ENCODE measurements at regions not wholly inside any gene's neighbourhood (a gene's known extent, or its start where the extent isn't known, plus 50 kb on each side); places are given as distances from the start of the nearest gene placed in this dataset.

- no peak for DNase-seq
- Mint-ChIP-seq H3K36me3 (ENCODE audit: low read depth) (no peaks in the 10 kb centered on the region), H3K9me3 (no peaks in the 10 kb centered on the region), H3K4me1 (no peaks in the 10 kb centered on the region), H3K4me3 (no peak overlapping the region), H3K27ac (no peak overlapping the region), H3K27me3 (peaks cover 2% of the 10 kb centered on the region)
- ChIA-PET CTCF (interaction anchor here (0.7 kb wide), 1 partner anchor 1708 kb away, joined by 3 read pairs; no protein-coding TSS in a partner anchor), POLR2A (no interaction called here)
These were observed 508.8 kb downstream of the CCSER2 start for GRCh38 chr10:84837041-84837812.

GRCh38 chr10:84837877-84838276, 509.5 kb downstream of the CCSER2 start:
- H3K9me3 Mint-ChIP-seq: no peaks in the 10 kb centered on the region
- no peak overlapping the region for H3K27ac Mint-ChIP-seq
- ChIA-PET POLR2A (no interaction called here), CTCF (no interaction called here)
- no peaks in the 10 kb centered on the region for H3K4me1 Mint-ChIP-seq
- no peak overlapping the region for H3K4me3 Mint-ChIP-seq
- DNase-seq: no peak
- H3K27me3 Mint-ChIP-seq: peaks cover 2% of the 10 kb centered on the region
- H3K36me3 Mint-ChIP-seq (ENCODE audit: low read depth): no peaks in the 10 kb centered on the region

- no peak overlapping the region for H3K27ac Mint-ChIP-seq
- CTCF ChIA-PET: no interaction called here
These were observed 510.5 kb downstream of the CCSER2 start for GRCh38 chr10:84838851-84839250.

GRCh38 chr10:84842593-84842992, 514.2 kb downstream of the CCSER2 start:
- no peak overlapping the region for H3K27ac Mint-ChIP-seq
- H3K36me3 Mint-ChIP-seq (ENCODE audit: low read depth): no peaks in the 10 kb centered on the region
- H3K9me3 Mint-ChIP-seq: no peaks in the 10 kb centered on the region
- no peak for DNase-seq
- CTCF ChIA-PET: no interaction called here
- H3K4me1 Mint-ChIP-seq: no peaks in the 10 kb centered on the region
- no peaks in the 10 kb centered on the region for H3K27me3 Mint-ChIP-seq
- POLR2A ChIA-PET: no interaction called here
- H3K4me3 Mint-ChIP-seq: no peak overlapping the region

More at GRCh38 chr10:84838851-84839250, 510.5 kb downstream of the CCSER2 start:
- Mint-ChIP-seq H3K36me3 (ENCODE audit: low read depth) (no peaks in the 10 kb centered on the region), H3K4me3 (no peak overlapping the region), H3K4me1 (no peaks in the 10 kb centered on the region), H3K9me3 (no peaks in the 10 kb centered on the region), H3K27me3 (peaks cover 2% of the 10 kb centered on the region)
- POLR2A ChIA-PET: no interaction called here
- DNase-seq: no peak

GRCh38 chr10:84844461-84844860, 516.1 kb downstream of the CCSER2 start:
- POLR2A ChIA-PET: no interaction called here
- no peak for DNase-seq
- no peak overlapping the region for H3K4me3 Mint-ChIP-seq

GRCh38 chr10:84845628-84846261, 517.4 kb downstream of the CCSER2 start:
- Mint-ChIP-seq H3K27me3 (no peaks in the 10 kb centered on the region), H3K4me1 (no peaks in the 10 kb centered on the region), H3K36me3 (ENCODE audit: low read depth) (no peaks in the 10 kb centered on the region), H3K27ac (no peak overlapping the region), H3K9me3 (no peaks in the 10 kb centered on the region), H3K4me3 (no peak overlapping the region)
- CTCF ChIA-PET: no interaction called here
- DNase-seq: no peak
- POLR2A ChIA-PET: no interaction called here

More at GRCh38 chr10:84844461-84844860, 516.1 kb downstream of the CCSER2 start:
- no peaks in the 10 kb centered on the region for H3K9me3 Mint-ChIP-seq
- H3K27ac Mint-ChIP-seq: no peak overlapping the region
- no peaks in the 10 kb centered on the region for H3K27me3 Mint-ChIP-seq
- CTCF ChIA-PET: no interaction called here
- no peaks in the 10 kb centered on the region for H3K36me3 Mint-ChIP-seq (ENCODE audit: low read depth)
- H3K4me1 Mint-ChIP-seq: no peaks in the 10 kb centered on the region

GRCh38 chr10:84846658-84847316, 518.4 kb downstream of the CCSER2 start:
- no peak overlapping the region for H3K4me3 Mint-ChIP-seq
- no peaks in the 10 kb centered on the region for H3K9me3 Mint-ChIP-seq
- no peak overlapping the region for H3K27ac Mint-ChIP-seq
- ChIA-PET POLR2A (no interaction called here), CTCF (no interaction called here)
- DNase-seq: no peak
- no peaks in the 10 kb centered on the region for H3K27me3 Mint-ChIP-seq
- H3K36me3 Mint-ChIP-seq (ENCODE audit: low read depth): no peaks in the 10 kb centered on the region
- H3K4me1 Mint-ChIP-seq: no peaks in the 10 kb centered on the region

GRCh38 chr10:84848967-84849366, 520.6 kb downstream of the CCSER2 start:
- DNase-seq: no peak
- CTCF ChIA-PET: no interaction called here
- Mint-ChIP-seq H3K9me3 (no peaks in the 10 kb centered on the region), H3K4me3 (no peak overlapping the region), H3K27ac (no peak overlapping the region), H3K27me3 (no peaks in the 10 kb centered on the region), H3K4me1 (no peaks in the 10 kb centered on the region), H3K36me3 (ENCODE audit: low read depth) (no peaks in the 10 kb centered on the region)
- POLR2A ChIA-PET: no interaction called here

GRCh38 chr10:84850826-84851225, 522.4 kb downstream of the CCSER2 start:
- Mint-ChIP-seq H3K4me3 (no peak overlapping the region), H3K27ac (no peak overlapping the region), H3K27me3 (no peaks in the 10 kb centered on the region), H3K4me1 (no peaks in the 10 kb centered on the region), H3K36me3 (ENCODE audit: low read depth) (no peaks in the 10 kb centered on the region), H3K9me3 (no peaks in the 10 kb centered on the region)
- POLR2A ChIA-PET: no interaction called here
- CTCF ChIA-PET: no interaction called here
- no peak for DNase-seq

GRCh38 chr10:84854439-84854838, 526.0 kb downstream of the CCSER2 start:
- no peak for DNase-seq
- Mint-ChIP-seq H3K36me3 (ENCODE audit: low read depth) (no peaks in the 10 kb centered on the region), H3K9me3 (no peaks in the 10 kb centered on the region), H3K4me1 (no peaks in the 10 kb centered on the region), H3K4me3 (no peak overlapping the region), H3K27ac (no peak overlapping the region), H3K27me3 (no peaks in the 10 kb centered on the region)
- POLR2A ChIA-PET: no interaction called here
- CTCF ChIA-PET: no interaction called here

GRCh38 chr10:84860855-84861254, 532.5 kb downstream of the CCSER2 start:
- Mint-ChIP-seq H3K9me3 (no peaks in the 10 kb centered on the region), H3K36me3 (ENCODE audit: low read depth) (no peaks in the 10 kb centered on the region)
- POLR2A ChIA-PET: no interaction called here

GRCh38 chr10:84862551-84862950, 534.2 kb downstream of the CCSER2 start:
- Mint-ChIP-seq H3K36me3 (ENCODE audit: low read depth) (no peaks in the 10 kb centered on the region), H3K27me3 (no peaks in the 10 kb centered on the region), H3K4me3 (no peak overlapping the region), H3K27ac (no peak overlapping the region), H3K4me1 (no peaks in the 10 kb centered on the region), H3K9me3 (no peaks in the 10 kb centered on the region)
- ChIA-PET CTCF (no interaction called here), POLR2A (no interaction called here)
- DNase-seq: no peak

More at GRCh38 chr10:84860855-84861254, 532.5 kb downstream of the CCSER2 start:
- DNase-seq: no peak
- Mint-ChIP-seq H3K27ac (no peak overlapping the region), H3K4me3 (no peak overlapping the region), H3K27me3 (no peaks in the 10 kb centered on the region), H3K4me1 (no peaks in the 10 kb centered on the region)
- CTCF ChIA-PET: no interaction called here

GRCh38 chr10:84863675-84864074, 535.3 kb downstream of the CCSER2 start:
- Mint-ChIP-seq H3K9me3 (no peaks in the 10 kb centered on the region), H3K4me3 (no peak overlapping the region), H3K27me3 (no peaks in the 10 kb centered on the region), H3K4me1 (no peaks in the 10 kb centered on the region), H3K36me3 (ENCODE audit: low read depth) (no peaks in the 10 kb centered on the region), H3K27ac (no peak overlapping the region)
- ChIA-PET CTCF (no interaction called here), POLR2A (no interaction called here)
- no peak for DNase-seq

Data from activated CD4-positive, alpha-beta T cell treated with anti-CD3 and anti-CD28 coated beads, Interleukin-2, amount 10 ng/mL, durations not matched to agents 7 days and 5 days (primary cell).